ENCODE measurements at regions not wholly inside any gene's neighbourhood (a gene's known extent, or its start where the extent isn't known, plus 50 kb on each side); places are given as distances from the start of the nearest gene placed in this dataset.
"Not testable (repeated sequence)": the region's sequence is repeated elsewhere in the genome, so short reads cannot be mapped to it uniquely, and the experiment has no call there.

DNA sequence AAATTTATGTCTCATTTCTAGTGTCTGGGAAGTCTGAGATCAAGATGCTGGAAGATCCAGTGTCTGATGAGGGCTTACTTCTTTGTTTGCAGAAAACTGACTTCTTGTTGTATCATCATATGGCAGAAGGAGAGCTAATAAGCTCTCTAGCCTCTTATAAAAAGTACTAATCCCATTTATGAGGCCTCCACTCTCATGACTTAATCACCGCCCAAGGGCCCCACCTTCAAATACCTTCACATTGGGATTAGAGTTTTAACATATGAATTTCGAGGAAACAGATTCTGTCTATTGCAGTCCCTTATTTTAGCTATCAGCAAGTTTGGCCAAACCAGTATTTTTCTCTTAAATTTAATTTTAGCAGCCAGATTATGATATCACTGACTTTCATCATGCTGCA is 150.2 kb upstream of the TMPRSS15 start:
- ATAC-seq (no peak), DNase-seq (no peak)
- no peaks in the 10 kb centered on the region for H3K36me3 ChIP-seq (ENCODE audit: low read depth)
- no peaks in the 10 kb centered on the region for H3K9me3 ChIP-seq
- no peaks in the 10 kb centered on the region for H3K4me1 ChIP-seq (ENCODE audit: low read depth)
- intact Hi-C loops (cut with DNase I, micrococcal nuclease): no loop called here
- no peak for TF ChIP-seq CTCF (IDR thresholded peaks at IDR 0.05)
- H3K4me3 ChIP-seq: no peak overlapping the region

GRCh38 chr21:18567770-18568169 is 164.2 kb upstream of the TMPRSS15 start:
- DNase-seq; H3K9me3 ChIP-seq; H3K4me3 ChIP-seq; H3K4me1 ChIP-seq (ENCODE audit: low read depth); ATAC-seq; H3K36me3 ChIP-seq (ENCODE audit: low read depth); intact Hi-C loops (cut with DNase I, micrococcal nuclease): not testable (repeated sequence)

DNA sequence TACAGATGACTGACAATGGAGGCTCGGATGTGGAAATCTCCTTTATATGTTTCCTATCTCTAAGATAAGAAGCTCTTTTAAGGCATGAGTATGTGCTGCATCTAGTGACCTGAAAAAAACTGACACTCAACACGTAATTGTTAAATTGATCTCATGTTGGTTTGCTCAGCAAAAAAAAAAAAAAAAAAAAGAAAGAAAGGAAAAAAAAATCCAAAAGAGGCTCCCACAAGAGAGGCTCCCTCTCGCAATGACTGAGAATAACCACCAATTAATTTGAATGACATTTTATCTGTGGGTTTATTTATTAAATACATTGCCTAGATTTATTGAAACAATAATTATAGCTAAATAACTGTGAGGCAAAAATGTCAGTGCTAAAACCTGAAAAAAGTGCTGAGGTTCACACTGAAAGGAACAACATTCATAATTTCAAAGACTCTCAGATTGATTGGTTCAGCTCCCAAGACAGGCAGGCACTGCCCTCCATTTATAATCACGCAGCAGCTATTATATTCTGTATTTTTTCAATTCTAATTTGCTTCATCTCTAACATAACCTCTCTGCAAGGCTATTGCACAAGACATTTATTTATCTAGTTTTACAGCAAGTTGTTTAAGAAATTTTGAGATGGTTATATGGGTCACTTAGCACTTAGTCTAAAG is 184.5 kb upstream of the TMPRSS15 start:
- intact Hi-C loops (cut with DNase I, micrococcal nuclease): no loop called here

GRCh38 chr21:18601146-18601545 is 197.6 kb upstream of the TMPRSS15 start:
- H3K4me3 ChIP-seq: no peak overlapping the region
- no peaks in the 10 kb centered on the region for H3K9me3 ChIP-seq
- H3K36me3 ChIP-seq (ENCODE audit: low read depth): no peaks in the 10 kb centered on the region
- DNase-seq (no peak), ATAC-seq (no peak)
- TF ChIP-seq CTCF (IDR thresholded peaks at IDR 0.05): no peak
- intact Hi-C loops (cut with DNase I, micrococcal nuclease): no loop called here
- peaks cover 3% of the 10 kb centered on the region for H3K4me1 ChIP-seq (ENCODE audit: low read depth)

More for the DNA sequence above, 184.5 kb upstream of the TMPRSS15 start:
- no peak for ATAC-seq
- H3K4me1 ChIP-seq (ENCODE audit: low read depth): no peaks in the 10 kb centered on the region
- H3K9me3 ChIP-seq: no peaks in the 10 kb centered on the region
- no peaks in the 10 kb centered on the region for H3K36me3 ChIP-seq (ENCODE audit: low read depth)
- no peak for DNase-seq
- H3K4me3 ChIP-seq: no peak overlapping the region
- TF ChIP-seq CTCF (IDR thresholded peaks at IDR 0.05): no peak

GRCh38 chr21:18602711-18603110 is 199.1 kb upstream of the TMPRSS15 start:
- TF ChIP-seq CTCF (IDR thresholded peaks at IDR 0.05): no peak
- ATAC-seq (no peak), DNase-seq (no peak)
- Histone ChIP-seq H3K9me3 (no peaks in the 10 kb centered on the region), H3K4me3 (no peak overlapping the region), H3K36me3 (ENCODE audit: low read depth) (no peaks in the 10 kb centered on the region), H3K4me1 (ENCODE audit: low read depth) (peaks cover 3% of the 10 kb centered on the region)
- intact Hi-C loops (cut with DNase I, micrococcal nuclease): no loop called here

DNA sequence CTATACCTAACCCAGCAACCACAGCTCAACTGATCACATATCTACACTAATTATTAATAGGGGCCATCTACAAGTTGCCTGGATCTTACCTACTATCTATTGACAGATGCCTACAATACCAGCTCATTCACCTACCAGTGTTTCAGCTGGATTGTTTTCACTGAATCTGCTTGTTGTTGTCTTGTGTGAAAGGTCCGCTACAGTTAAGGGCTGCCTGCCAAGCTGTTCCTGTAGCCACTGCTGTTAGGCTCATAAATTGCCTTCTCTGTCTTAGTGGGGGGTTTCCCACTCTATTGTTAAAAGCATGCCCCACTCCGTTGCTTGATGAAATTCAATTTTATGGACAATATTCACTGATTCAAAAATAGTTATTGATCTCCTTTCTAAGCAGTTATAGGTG is 199.7 kb upstream of the TMPRSS15 start:
- no peak for DNase-seq
- no peaks in the 10 kb centered on the region for H3K36me3 ChIP-seq (ENCODE audit: low read depth)

More for the DNA sequence above, 199.7 kb upstream of the TMPRSS15 start:
- H3K4me3 ChIP-seq: no peak overlapping the region
- no peaks in the 10 kb centered on the region for H3K9me3 ChIP-seq
- H3K4me1 ChIP-seq (ENCODE audit: low read depth): peaks cover 3% of the 10 kb centered on the region
- intact Hi-C loops (cut with DNase I, micrococcal nuclease): no loop called here
- ATAC-seq: no peak
- no peak for TF ChIP-seq CTCF (IDR thresholded peaks at IDR 0.05)
